MCF 10A (cell line): ENCODE measurements at regions not wholly inside any gene's neighbourhood (a gene's known extent, or its start where the extent isn't known, plus 50 kb on each side); places are given as distances from the start of the nearest gene placed in this dataset.

ENCODE experiments used
- BruUV-seq: library from RNA; stranded (reverse); fragments of 400-500 nt; replicated peaks from 2 replicates; lab custom pipeline; 2021; lab: Mats Ljungman, UMichigan
- CTCF ChIA-PET: fragments of 300-600 bp; sonication (Branson Sonifier 250); formaldehyde crosslinking; extraction: SDS; loops from one replicate; lab custom pipeline; 2021; ENCODE audit warnings: antibody characterized with exemption, inconsistent platforms; lab: Yijun Ruan, JAX
- POLR2A ChIA-PET: fragments of 300-600, 350-650 bp; sonication (Branson Sonifier 250); formaldehyde crosslinking; extraction: SDS; loops from one replicate; lab custom pipeline; 2020; ENCODE audit warnings: antibody characterized with exemption, inconsistent platforms; lab: Yijun Ruan, JAX
- DNase-seq: peaks from one replicate; pipeline ENCODE4 v3.0.0-alpha.2; 2018; ENCODE audit not compliant: unreplicated experiment
- H3K27ac Mint-ChIP-seq: one replicate; pipeline ENCODE4 v1.8.0; 2022; ENCODE audit warnings: mild to moderate bottlenecking, low read depth, mixed read lengths; ENCODE audit not compliant: unreplicated experiment
- H3K27me3 Mint-ChIP-seq: one replicate; pipeline ENCODE4 v1.8.0; 2022; ENCODE audit warnings: mixed read lengths; ENCODE audit not compliant: insufficient read depth, unreplicated experiment
- H3K36me3 Mint-ChIP-seq: one replicate; pipeline ENCODE4 v1.8.0; 2022; ENCODE audit warnings: mild to moderate bottlenecking, moderate library complexity, mixed read lengths; ENCODE audit not compliant: insufficient read depth, unreplicated experiment
- H3K4me1 Mint-ChIP-seq: one replicate; pipeline ENCODE4 v1.8.0; 2022; ENCODE audit warnings: mixed read lengths; ENCODE audit not compliant: insufficient read depth, unreplicated experiment
- H3K4me3 Mint-ChIP-seq: one replicate; pipeline ENCODE4 v1.8.0; 2022; ENCODE audit warnings: mild to moderate bottlenecking, moderate library complexity, mixed read lengths; ENCODE audit not compliant: unreplicated experiment
- H3K9me3 Mint-ChIP-seq: one replicate; pipeline ENCODE4 v1.8.0; 2022; ENCODE audit warnings: mixed read lengths; ENCODE audit not compliant: unreplicated experiment
- CTCF ChIP-seq: fragments of 200-600 bp; IDR thresholded peaks from one replicate; pipeline ENCODE4 v1.8.0; 2022; ENCODE audit warnings: antibody characterized with exemption, mild to moderate bottlenecking; ENCODE audit not compliant: unreplicated experiment
- intact Hi-C: fragments of 100-400 bp; cut with micrococcal nuclease; formaldehyde crosslinking; loops from 2 replicates; pipeline ENCODE4 v1.14.1; 2022

GRCh38 chr5:68012429-68012828 lies 203.1 kb upstream of the PIK3R1 start:
- H3K4me3 Mint-ChIP-seq = no peak overlapping the region
- DNase-seq = no peak
- H3K27ac Mint-ChIP-seq = no peak overlapping the region
- H3K36me3 Mint-ChIP-seq = no peaks in the 10 kb centered on the region
- H3K27me3 Mint-ChIP-seq = no peaks in the 10 kb centered on the region
- BruUV-seq = no TSS peak
- CTCF ChIA-PET = no interaction called here
- no peak for TF ChIP-seq CTCF
- POLR2A ChIA-PET = interaction anchor here (0.7 kb wide), 1 partner anchor 204 kb away, joined by 3 read pairs; no protein-coding TSS in a partner anchor
- peaks cover 6% of the 10 kb centered on the region for H3K4me1 Mint-ChIP-seq
- H3K9me3 Mint-ChIP-seq = no peaks in the 10 kb centered on the region
- intact Hi-C loops = no loop called here

GRCh38 chr5:68011801-68012200 lies 203.8 kb upstream of the PIK3R1 start:
- no peak for TF ChIP-seq CTCF
- no peaks in the 10 kb centered on the region for H3K9me3 Mint-ChIP-seq
- H3K27ac Mint-ChIP-seq = no peak overlapping the region
- no peak for DNase-seq
- POLR2A ChIA-PET = interaction anchor here (0.6 to 0.7 kb wide), 3 partner anchors 204 to 305 kb away, joined by 3 read pairs; no protein-coding TSS in a partner anchor
- H3K27me3 Mint-ChIP-seq = no peaks in the 10 kb centered on the region
- H3K4me3 Mint-ChIP-seq = no peak overlapping the region
- no TSS peak for BruUV-seq
- H3K4me1 Mint-ChIP-seq = peaks cover 6% of the 10 kb centered on the region
- CTCF ChIA-PET = no interaction called here
- intact Hi-C loops = no loop called here
- no peaks in the 10 kb centered on the region for H3K36me3 Mint-ChIP-seq

DNA sequence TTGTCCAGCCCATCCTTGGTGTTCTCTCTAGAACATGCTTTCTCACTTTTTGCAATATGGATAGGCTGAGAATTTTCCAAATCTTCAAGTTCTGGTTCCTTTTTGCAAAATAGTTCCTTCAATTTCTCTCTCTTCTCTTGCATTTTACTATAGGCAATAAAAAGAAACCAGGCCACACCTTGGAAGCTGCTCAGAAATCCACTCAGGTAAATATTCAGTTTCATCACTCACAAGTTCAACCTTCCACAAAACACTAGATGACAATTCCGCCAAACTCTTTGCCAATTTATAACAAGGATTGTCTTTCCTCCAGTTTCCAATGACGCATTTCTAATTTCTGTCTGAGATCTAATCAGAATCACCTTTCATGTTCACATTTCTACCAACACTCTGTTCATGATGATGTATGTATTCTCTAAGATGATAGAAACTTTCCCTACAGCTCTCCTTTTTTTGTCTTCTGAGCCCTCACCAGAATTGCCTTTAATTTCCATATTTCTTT lies 204.2 kb upstream of the PIK3R1 start:
- intact Hi-C loops = no loop called here

DNA sequence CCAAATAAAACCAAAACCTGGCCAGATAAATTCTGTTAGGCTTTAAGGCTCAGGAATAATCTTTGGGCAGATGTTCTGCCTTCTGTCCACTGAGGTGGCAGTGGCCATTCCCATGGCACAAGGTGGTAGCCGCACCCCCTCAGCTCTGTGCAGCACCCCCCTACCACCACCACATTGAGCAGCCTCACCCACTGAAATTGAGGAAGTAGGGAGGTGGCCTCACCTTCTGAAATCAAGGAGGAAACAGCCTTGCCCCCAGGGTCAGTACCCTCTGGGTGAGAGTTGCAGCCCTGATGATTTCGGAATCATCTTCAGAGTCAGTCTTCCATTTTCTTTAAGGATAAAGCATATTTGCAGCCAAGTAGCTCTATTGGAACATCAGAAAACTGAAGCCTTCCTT lies 204.8 kb upstream of the PIK3R1 start:
- no peak for TF ChIP-seq CTCF
- H3K27ac Mint-ChIP-seq = no peak overlapping the region
- H3K4me3 Mint-ChIP-seq = no peak overlapping the region
- DNase-seq = no peak
- no TSS peak for BruUV-seq
- intact Hi-C loops = no loop called here
- H3K27me3 Mint-ChIP-seq = no peaks in the 10 kb centered on the region
- ChIA-PET CTCF (no interaction called here), POLR2A (no interaction called here)
- no peaks in the 10 kb centered on the region for H3K36me3 Mint-ChIP-seq
- H3K9me3 Mint-ChIP-seq = no peaks in the 10 kb centered on the region
- H3K4me1 Mint-ChIP-seq = peaks cover 6% of the 10 kb centered on the region

More for the DNA sequence above, 204.2 kb upstream of the PIK3R1 start:
- Mint-ChIP-seq H3K4me3 (no peak overlapping the region), H3K27ac (no peak overlapping the region), H3K36me3 (no peaks in the 10 kb centered on the region), H3K27me3 (no peaks in the 10 kb centered on the region), H3K9me3 (no peaks in the 10 kb centered on the region), H3K4me1 (peaks cover 6% of the 10 kb centered on the region)
- BruUV-seq = no TSS peak
- ChIA-PET POLR2A (interaction anchor here (0.6 to 0.7 kb wide), 2 partner anchors 212 to 305 kb away, joined by 3 read pairs; no protein-coding TSS in a partner anchor), CTCF (no interaction called here)
- TF ChIP-seq CTCF = no peak
- no peak for DNase-seq
